Gastroesophageal sphincter (tissue), 4 donors: ENCODE measurements at regions not wholly inside any gene's neighbourhood (a gene's known extent, or its start where the extent isn't known, plus 50 kb on each side); places are given as distances from the start of the nearest gene placed in this dataset.

Experiments used
- ATAC-seq: fragments of 150-250 bp; one replicate; pipeline ENCODE4 v1.9.1; 2016; ENCODE audit warnings: mild to moderate bottlenecking, moderate library complexity
- H3K27ac ChIP-seq, 4 donors: fragments of 200-600 bp; sonication (generic) in 3 of 4; 1 replicate in 3 of 4; 2 replicates in 1 of 4; pipeline ENCODE4 v1.5.1; 2016 to 2019
- H3K27me3 ChIP-seq: fragments of 200-600 bp; sonication (generic); one replicate; pipeline ENCODE4 v1.5.1; 2019
- H3K36me3 ChIP-seq, 2 donors: fragments of 200-600 bp; sonication (generic); one replicate each; pipeline ENCODE4 v1.5.1; 2019; ENCODE audit warnings: control low read depth in 1 of 2
- H3K4me1 ChIP-seq, 3 donors: fragments of 200-600 bp; sonication (generic); 1 replicate in 2 of 3; 2 replicates in 1 of 3; pipeline ENCODE4 v1.5.1; 2016 to 2019; ENCODE audit warnings: control low read depth in 2 of 3
- H3K4me3 ChIP-seq, 2 donors: fragments of 200-600 bp; sonication (generic); one replicate each; pipeline ENCODE4 v1.5.1; 2019; ENCODE audit warnings: mild to moderate bottlenecking in 1 of 2, moderate library complexity in 1 of 2
- H3K9me3 ChIP-seq, 3 donors: fragments of 200-600 bp; sonication (generic); one replicate each; pipeline ENCODE4 v1.5.1; 2017 to 2019; ENCODE audit warnings: control low read depth in 2 of 3
- EP300 ChIP-seq: sonication (generic); formaldehyde crosslinking; IDR thresholded peaks from one replicate; pipeline ENCODE4 v1.6.1; 2017; ENCODE audit warnings: antibody characterized with exemption, mild to moderate bottlenecking
- POLR2A ChIP-seq, 2 donors: fragments of 450-650 bp; IDR thresholded peaks; one replicate each; pipeline ENCODE4 v1.6.1; 2017; ENCODE audit warnings: antibody characterized with exemption in 2 of 2, mild to moderate bottlenecking in 2 of 2, moderate library complexity in 1 of 2
- POLR2AphosphoS5 ChIP-seq: sonication (generic); formaldehyde crosslinking; IDR thresholded peaks from one replicate; pipeline ENCODE4 v1.6.1; 2017; ENCODE audit warnings: antibody characterized with exemption
- whole genome bisulfite sequencing, 2 donors: methylation state at CpG; one replicate each; pipeline ENCODE4 v1.1.5; 2018; ENCODE audit warnings: low coverage in 1 of 2; 5-methylcytosine and 5-hydroxymethylcytosine counted together
- TF ChIP-seq, protein P1 (sequence below), 4 experiments: fragments of 200-600 bp in 2 of 4; fragments of 450-650 bp in 2 of 4; sonication (generic) in 1 of 4; IDR thresholded peaks; one replicate each; pipeline ENCODE4 v1.5.1; 2017 to 2019; ENCODE audit warnings: antibody characterized with exemption in 4 of 4, mild to moderate bottlenecking in 2 of 4, moderate library complexity in 2 of 4

DNA sequence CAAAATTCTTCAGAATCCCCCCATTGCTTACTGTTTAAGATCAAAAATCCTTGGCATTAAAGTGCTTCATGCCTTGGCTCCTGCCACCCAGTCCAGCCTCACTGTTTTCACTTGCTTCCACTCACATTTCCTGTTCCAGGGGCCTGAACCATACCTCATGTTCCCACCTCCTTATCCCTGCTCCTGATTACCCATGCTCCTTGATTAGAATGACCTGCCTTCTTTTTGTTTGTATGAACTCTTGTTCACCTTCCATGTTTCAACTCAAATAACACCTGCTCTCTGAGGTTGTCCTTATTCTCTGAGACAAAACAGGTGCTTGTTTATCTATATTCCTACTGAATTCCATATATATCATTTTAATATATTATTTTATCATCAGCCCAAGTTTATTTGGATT, 77.1 kb upstream of the VSTM2A start:
- no peak overlapping the region for H3K4me3 ChIP-seq
- no peak for ATAC-seq
- no peak for TF ChIP-seq POLR2A (IDR thresholded peaks at IDR 0.05)
- TF ChIP-seq POLR2AphosphoS5 = no peak
- no peaks in the 10 kb centered on the region for H3K9me3 ChIP-seq
- H3K36me3 ChIP-seq = no peaks in the 10 kb centered on the region
- no peak overlapping the region for H3K27ac ChIP-seq
- no peaks in the 10 kb centered on the region for H3K27me3 ChIP-seq
- no peaks in the 10 kb centered on the region for H3K4me1 ChIP-seq

DNA sequence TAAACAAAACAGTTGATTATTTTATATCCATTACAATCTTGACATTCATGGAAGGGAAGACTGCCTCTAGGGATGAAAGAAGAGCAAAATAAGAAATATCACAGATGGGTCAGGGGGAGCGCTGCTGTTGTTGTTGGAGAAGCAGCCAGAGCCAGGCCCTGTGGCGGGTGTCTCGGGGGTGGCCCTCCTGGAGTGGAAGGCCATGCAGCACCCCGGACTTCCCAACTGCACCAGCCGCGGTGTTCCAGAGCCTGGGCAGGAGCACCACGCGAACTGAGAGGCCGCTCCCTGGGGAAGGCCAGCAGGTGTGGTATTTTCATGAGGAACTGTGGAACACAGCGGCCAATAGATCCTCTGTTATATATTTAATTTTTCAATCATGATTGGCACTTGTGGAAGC, 72.4 kb upstream of the VSTM2A start:
- no peaks in the 10 kb centered on the region for H3K36me3 ChIP-seq
- no peak for ATAC-seq
- H3K27ac ChIP-seq = no peak overlapping the region
- TF ChIP-seq EP300 (no peak), POLR2A (IDR thresholded peaks at IDR 0.05) (no peak), POLR2AphosphoS5 (no peak)
- TF ChIP-seq, protein P1, sequence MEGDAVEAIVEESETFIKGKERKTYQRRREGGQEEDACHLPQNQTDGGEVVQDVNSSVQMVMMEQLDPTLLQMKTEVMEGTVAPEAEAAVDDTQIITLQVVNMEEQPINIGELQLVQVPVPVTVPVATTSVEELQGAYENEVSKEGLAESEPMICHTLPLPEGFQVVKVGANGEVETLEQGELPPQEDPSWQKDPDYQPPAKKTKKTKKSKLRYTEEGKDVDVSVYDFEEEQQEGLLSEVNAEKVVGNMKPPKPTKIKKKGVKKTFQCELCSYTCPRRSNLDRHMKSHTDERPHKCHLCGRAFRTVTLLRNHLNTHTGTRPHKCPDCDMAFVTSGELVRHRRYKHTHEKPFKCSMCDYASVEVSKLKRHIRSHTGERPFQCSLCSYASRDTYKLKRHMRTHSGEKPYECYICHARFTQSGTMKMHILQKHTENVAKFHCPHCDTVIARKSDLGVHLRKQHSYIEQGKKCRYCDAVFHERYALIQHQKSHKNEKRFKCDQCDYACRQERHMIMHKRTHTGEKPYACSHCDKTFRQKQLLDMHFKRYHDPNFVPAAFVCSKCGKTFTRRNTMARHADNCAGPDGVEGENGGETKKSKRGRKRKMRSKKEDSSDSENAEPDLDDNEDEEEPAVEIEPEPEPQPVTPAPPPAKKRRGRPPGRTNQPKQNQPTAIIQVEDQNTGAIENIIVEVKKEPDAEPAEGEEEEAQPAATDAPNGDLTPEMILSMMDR (IDR thresholded peaks at IDR 0.05) = no peak
- H3K4me1 ChIP-seq = no peaks in the 10 kb centered on the region
- no peak overlapping the region for H3K4me3 ChIP-seq
- WGBS, 2 donors = 100% methylated on average over 1 to 2 of the region's 10 CpGs
- no peaks in the 10 kb centered on the region for H3K9me3 ChIP-seq
- H3K27me3 ChIP-seq = no peaks in the 10 kb centered on the region

DNA sequence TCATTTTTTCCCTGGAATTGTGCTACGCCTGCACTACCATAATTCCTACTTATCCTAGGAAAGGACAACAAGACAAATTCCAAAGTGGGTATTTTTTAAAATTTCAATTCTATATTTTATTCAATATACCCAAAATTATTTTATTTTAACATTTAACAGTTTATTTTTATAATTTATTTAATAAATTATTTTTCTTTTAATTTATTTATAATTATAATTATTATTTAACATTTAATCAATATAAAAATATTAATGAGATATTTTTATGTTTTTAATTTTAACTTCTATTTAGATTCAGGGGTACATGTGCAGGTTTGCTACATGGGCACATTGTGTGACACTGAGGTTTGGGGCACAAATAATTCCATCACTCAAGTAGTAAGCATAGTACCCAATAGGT, 65.6 kb upstream of the VSTM2A start:
- 80 to 94% methylated on average over 1 of the region's 1 CpG for WGBS, 2 donors
- H3K36me3 ChIP-seq = no peaks in the 10 kb centered on the region
- no peak overlapping the region for H3K4me3 ChIP-seq
- H3K27me3 ChIP-seq = no peaks in the 10 kb centered on the region
- ATAC-seq = no peak
- TF ChIP-seq POLR2AphosphoS5 = no peak
- no peak for TF ChIP-seq EP300
- no peak for TF ChIP-seq POLR2A (IDR thresholded peaks at IDR 0.05)
- TF ChIP-seq, protein P1 (IDR thresholded peaks at IDR 0.05) = no peak
- H3K9me3 ChIP-seq = peaks cover 0 to 4% (median 0%) of the 10 kb centered on the region in 3 donors
- H3K27ac ChIP-seq = no peak overlapping the region
- H3K4me1 ChIP-seq = no peaks in the 10 kb centered on the region

DNA sequence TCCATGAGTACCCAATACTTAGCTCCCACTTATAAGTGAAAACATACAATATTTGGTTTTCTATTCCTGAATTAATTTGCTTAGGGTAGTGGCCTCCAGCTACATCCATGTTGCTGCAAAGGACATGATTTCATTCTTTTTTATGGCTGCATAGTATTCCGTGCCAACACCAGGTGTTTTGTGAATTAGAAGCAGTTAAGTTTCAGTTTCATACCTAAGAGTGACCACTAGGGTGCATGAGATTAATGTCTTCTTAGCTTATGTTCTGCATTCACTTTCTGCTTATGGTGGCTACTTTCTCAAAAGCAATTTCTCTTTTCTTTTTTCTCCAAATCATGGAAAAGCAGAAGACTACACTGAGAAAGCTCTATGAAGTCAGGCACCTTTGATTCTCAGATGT, 65.1 kb upstream of the VSTM2A start:
- H3K9me3 ChIP-seq = peaks cover 0 to 4% (median 0%) of the 10 kb centered on the region in 3 donors
- no peak overlapping the region for H3K27ac ChIP-seq
- H3K36me3 ChIP-seq = no peaks in the 10 kb centered on the region
- 89 to 100% methylated on average over 1 of the region's 1 CpG for WGBS, 2 donors
- H3K4me3 ChIP-seq = no peak overlapping the region
- no peaks in the 10 kb centered on the region for H3K27me3 ChIP-seq
- TF ChIP-seq EP300 = no peak
- TF ChIP-seq, protein P1 (IDR thresholded peaks at IDR 0.05) = no peak
- ATAC-seq = no peak
- H3K4me1 ChIP-seq = no peaks in the 10 kb centered on the region

DNA sequence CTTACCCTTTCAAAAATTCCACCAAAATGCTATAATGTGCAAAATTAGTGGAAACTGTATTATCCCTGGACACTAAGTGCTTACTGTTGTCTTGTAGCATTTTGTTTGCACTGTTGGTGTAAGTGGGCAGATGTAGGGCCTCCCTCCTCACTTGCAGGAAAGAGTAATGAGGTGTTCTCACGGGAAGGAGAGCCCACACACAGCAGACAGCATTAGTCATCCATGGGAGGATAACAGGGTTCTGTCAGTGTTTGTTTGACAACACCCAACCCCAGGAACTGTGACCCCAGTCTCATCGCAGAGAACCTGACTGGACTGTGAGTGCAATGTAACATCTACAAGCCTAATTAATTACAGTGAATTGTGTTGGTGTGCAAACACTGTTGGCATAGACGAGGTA, 58.7 kb upstream of the VSTM2A start:
- Histone ChIP-seq H3K27ac (no peak overlapping the region), H3K27me3 (no peaks in the 10 kb centered on the region), H3K4me3 (no peak overlapping the region), H3K36me3 (no peaks in the 10 kb centered on the region), H3K4me1 (no peaks in the 10 kb centered on the region), H3K9me3 (no peaks in the 10 kb centered on the region)
- no peak for ATAC-seq
- WGBS, 2 donors = no CpG with 5 or more reads among the region's 3 CpGs
- TF ChIP-seq EP300 = no peak
- TF ChIP-seq, protein P1 (IDR thresholded peaks at IDR 0.05) = no peak
- TF ChIP-seq POLR2A (IDR thresholded peaks at IDR 0.05) = no peak
- TF ChIP-seq POLR2AphosphoS5 = no peak

DNA sequence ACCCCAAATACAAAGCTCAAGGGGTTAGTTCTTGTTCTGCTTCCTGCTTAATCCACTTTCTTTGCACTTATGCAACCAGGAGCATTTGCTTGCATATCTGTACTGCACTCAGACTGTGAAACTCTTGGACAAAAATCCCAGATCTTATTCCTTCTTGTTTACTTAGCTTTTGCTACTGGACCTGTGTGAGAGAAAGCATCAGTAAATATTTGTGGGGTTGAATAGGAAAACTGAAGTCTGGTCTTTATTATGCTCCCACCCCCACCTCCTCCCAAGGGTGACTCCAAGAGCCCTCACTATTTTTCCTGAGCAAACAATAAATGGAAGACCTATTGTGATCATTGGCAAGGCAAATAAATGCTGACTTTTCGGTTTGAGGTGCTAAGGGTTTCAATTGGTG, 57.1 kb upstream of the VSTM2A start:
- Histone ChIP-seq H3K36me3 (no peaks in the 10 kb centered on the region), H3K27ac (no peak overlapping the region), H3K4me1 (no peaks in the 10 kb centered on the region), H3K27me3 (no peaks in the 10 kb centered on the region), H3K4me3 (no peak overlapping the region), H3K9me3 (no peaks in the 10 kb centered on the region)
- TF ChIP-seq, protein P1 (IDR thresholded peaks at IDR 0.05) = no peak
- TF ChIP-seq EP300 (no peak), POLR2A (IDR thresholded peaks at IDR 0.05) (no peak), POLR2AphosphoS5 (no peak)
- ATAC-seq = no peak
- 71 to 100% methylated on average over 1 of the region's 1 CpG for WGBS, 2 donors
